GM12892 (cell line): ENCODE measurements at regions not wholly inside any gene's neighbourhood (a gene's known extent, or its start where the extent isn't known, plus 50 kb on each side); places are given as distances from the start of the nearest gene placed in this dataset.

Source experiments
- POLR2A ChIP-seq: IDR thresholded peaks from 2 replicates; pipeline ENCODE4 v1.6.1; 2011; ENCODE audit warnings: low read depth, low read length, control low read depth
- POLR2AphosphoS5 ChIP-seq: IDR thresholded peaks from 2 replicates; pipeline ENCODE4 v1.6.1; 2011; ENCODE audit warnings: low read depth, low read length, control low read depth

- TF ChIP-seq POLR2AphosphoS5, result no peak
- TF ChIP-seq POLR2A, result no peak
Measured at GRCh38 chr17:43342589-43342890, 56.3 kb upstream of the ARL4D start.
